ENCODE measurements at regions not wholly inside any gene's neighbourhood (a gene's known extent, or its start where the extent isn't known, plus 50 kb on each side); places are given as distances from the start of the nearest gene placed in this dataset.

DNA sequence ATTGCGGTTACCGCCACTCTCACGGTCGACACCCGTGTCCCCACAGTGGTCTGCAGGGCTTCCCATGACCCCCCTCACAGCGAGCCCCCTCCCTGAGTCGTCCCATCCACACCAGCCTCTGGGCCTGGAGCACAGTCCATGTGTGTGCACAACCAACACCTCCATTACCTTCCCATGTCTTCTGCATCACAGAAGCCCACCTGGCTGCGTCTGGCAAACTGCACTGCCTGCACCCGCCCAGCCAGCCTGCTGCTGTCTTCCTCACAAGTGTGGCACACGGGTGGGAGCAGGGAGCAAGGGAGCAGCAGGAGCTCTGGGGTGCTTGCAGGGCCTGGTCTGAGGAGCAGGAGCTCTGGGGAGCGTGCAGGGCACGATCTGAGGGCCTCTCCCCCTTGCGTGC, 415.3 kb upstream of the IRX4 start:
- no peak for TF ChIP-seq CTCF (IDR thresholded peaks at IDR 0.05)
- TF ChIP-seq POLR2AphosphoS5 (IDR thresholded peaks at IDR 0.05) = no peak
